RCC 7860 (cell line): ENCODE measurements at regions not wholly inside any gene's neighbourhood (a gene's known extent, or its start where the extent isn't known, plus 50 kb on each side); places are given as distances from the start of the nearest gene placed in this dataset.

ENCODE experiments used
- DNase-seq: peaks from one replicate; pipeline ENCODE4 v3.0.0-alpha.2; 2015; ENCODE audit warnings: low spot score
- FAIRE-seq: peaks from 2 replicates; lab custom pipeline; 2012; peaks lifted over from hg19 to GRCh38; lab: Jason Lieb, UNC

DNA sequence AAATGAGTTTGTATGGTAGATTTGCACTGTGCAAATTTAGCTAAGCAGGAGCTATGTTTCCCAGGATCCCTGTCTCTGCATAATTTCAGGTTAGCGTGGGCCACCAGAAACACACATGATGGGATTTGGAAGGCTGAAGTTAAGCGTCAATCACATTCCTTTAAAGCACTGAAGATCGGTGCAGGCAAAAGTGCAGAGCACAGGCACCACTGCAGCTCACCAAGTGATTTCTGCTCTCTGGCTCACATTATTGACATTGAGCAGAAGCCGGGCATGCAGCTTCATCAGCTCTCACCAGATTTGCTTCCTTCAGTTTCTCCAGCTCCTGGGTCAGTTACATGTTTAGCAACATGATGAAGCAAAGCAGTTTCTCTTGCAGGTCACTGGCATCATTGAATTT is 256.4 kb upstream of the TGFBR2 start:
- FAIRE-seq (no peak), DNase-seq (no peak)

DNA sequence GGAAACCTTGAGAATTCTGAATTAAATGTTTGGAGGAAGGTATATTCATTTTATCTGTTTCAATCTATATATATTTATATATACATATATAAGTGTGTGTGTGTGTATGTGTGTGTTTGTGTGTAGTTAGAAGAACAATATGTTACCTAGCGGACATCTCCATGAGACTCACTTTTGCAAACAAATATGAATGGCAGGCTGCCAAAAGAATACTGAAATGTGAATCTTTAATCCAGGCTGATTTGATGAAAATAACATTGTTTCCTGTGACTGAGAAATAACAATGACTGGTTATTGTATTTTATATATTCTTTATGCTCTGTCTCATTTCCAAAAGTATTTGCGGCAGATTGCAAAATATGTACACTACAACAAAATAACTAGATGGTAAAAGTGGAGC is 255.5 kb upstream of the TGFBR2 start:
- DNase-seq: no peak
- no peak for FAIRE-seq

- FAIRE-seq (no peak), DNase-seq (no peak)
Observed at GRCh38 chr3:30352410-30353318, 253.7 kb upstream of the TGFBR2 start.

DNA sequence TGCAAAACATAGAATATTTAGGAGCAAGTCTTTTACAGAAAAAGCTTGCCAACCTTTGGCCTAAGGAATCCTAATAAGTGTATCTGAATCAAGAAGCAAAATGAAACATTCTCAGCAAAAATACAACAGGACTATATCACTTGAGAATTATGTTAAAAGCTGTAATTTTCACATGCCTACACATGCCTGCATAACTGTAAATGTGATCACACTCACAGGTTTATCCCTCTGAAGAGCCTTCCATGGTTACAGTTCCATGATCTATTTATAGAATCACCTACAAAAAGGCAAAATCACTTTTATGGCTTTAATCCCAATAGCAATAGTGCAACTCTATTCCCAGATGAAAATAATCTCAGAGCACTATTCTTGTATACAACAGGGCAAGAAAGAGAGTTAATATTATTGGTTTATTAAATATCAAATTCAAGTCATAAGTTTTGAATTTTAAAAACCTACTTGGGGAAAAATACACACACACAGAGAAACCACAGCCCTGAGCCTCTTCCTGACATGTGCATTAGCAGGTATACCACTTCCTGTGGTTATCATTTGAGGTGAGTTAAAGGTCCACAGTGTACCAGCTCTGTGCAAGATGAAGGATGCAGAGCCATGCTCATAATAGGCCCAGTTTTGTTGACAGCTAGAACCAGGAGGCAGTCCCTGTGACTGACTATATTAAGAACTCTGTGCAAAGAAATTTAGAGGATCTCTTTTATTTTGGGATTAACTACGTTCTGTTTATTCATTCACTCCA is 252.5 kb upstream of the TGFBR2 start:
- DNase-seq (no peak), FAIRE-seq (peak; percentile 71)

GRCh38 chr3:30354513-30354912 is 251.9 kb upstream of the TGFBR2 start:
- no peak for FAIRE-seq
- DNase-seq: no peak

DNA sequence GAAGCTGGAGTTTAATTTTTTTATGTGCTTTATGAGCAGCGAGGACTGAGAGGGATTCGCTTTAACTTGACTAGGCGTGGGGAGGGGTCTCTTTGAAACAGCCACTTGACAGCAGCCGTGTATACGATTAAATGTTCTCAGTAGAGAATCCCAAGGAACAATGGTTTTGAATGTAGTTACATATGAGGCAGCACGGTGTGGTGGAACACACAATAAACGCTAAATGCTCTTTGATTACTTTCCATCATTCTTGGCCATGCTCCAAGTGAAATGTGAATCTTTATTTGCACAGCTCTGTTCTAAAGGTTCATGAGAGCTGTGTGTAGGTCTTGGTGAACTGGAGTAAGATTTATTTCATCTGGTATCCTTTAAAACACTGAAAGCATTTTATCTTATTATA is 251.4 kb upstream of the TGFBR2 start:
- DNase-seq: no peak
- no peak for FAIRE-seq

GRCh38 chr3:30355622-30356021 is 250.8 kb upstream of the TGFBR2 start:
- peak; percentile 84 for DNase-seq
- FAIRE-seq: peak; percentile 98

GRCh38 chr3:30356866-30357753 is 249.3 kb upstream of the TGFBR2 start:
- no peak for FAIRE-seq
- no peak for DNase-seq

- no peak for DNase-seq
- no peak for FAIRE-seq
Observed at GRCh38 chr3:30357897-30358296, 248.5 kb upstream of the TGFBR2 start.

GRCh38 chr3:30358871-30359270 is 247.5 kb upstream of the TGFBR2 start:
- DNase-seq: no peak

GRCh38 chr3:30368978-30369377 is 237.4 kb upstream of the TGFBR2 start:
- no peak for DNase-seq
- no peak for FAIRE-seq

More at GRCh38 chr3:30358871-30359270, 247.5 kb upstream of the TGFBR2 start:
- FAIRE-seq: no peak

DNA sequence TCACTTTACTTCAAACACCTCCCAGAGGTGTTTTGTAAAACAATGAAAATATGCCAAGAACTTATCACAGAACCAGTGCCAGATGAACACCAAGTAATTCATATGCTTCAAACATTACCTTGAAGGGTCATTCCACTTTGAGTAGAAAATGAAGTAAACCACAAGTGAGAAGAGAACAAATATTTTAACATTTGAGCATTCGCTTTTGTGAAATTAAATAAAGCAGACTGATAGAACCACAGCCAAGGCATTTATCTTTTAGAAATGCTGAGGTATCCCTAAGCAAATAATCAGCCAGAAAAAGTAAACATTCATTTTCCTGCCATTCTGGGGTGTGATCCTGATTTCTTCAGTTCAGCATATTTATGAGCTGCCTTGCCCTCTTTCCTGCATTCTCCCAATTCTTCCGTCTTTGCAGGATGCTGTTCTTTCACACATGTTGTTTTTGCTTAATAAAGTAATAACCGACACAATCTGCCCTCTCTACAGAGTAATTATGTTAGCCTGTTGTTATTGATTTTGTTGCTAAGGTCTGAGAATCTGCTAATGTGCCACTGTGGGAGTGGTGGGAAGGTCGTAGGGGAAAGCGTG is 235.6 kb upstream of the TGFBR2 start:
- DNase-seq (no peak), FAIRE-seq (no peak)

DNA sequence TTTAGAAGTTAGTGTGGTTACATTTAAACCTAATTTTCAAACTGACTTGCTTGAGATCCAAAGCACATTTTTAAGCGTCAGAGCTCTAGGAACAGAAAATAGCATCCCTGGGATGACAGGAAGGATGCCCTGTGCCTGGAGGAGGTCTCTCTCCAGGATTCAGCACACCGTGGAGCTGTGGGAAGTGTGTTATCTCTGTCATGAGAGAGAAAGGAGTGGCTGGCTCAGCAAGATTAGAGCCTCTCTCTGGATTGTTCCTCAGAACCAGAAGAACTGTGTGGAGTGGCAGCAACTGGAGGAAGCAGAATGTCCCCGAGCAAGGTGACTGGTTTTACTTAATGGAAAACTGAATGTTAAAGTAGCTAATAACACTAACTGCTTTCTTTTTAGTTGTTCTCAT is 233.6 kb upstream of the TGFBR2 start:
- DNase-seq: no peak
- no peak for FAIRE-seq

DNA sequence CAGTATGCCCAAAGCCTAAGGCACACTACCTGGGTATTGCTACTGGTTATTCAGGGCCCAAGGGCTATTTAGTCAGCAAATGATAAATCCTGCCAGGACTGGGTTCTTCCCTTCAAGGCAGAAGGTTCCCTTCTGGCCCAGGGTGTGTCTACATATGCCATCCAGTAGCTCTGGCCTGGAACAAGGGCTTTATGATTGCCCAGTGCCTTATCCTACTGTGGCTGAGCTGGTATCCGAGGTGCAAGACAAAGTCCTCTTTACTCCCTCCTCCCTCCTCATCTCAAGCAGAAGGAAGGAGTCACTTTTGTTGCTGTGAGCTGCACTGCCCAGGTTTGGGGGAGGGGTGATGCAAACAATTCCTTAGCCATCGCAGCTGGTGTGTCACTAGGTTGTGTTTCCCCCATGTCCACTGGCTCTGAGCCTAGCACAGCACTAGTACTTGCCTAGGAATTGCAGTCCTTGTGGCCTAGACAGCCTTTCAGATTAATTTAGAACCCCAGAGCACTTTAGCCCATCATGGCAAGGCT is 221.8 kb upstream of the TGFBR2 start:
- FAIRE-seq (no peak), DNase-seq (no peak)

DNA sequence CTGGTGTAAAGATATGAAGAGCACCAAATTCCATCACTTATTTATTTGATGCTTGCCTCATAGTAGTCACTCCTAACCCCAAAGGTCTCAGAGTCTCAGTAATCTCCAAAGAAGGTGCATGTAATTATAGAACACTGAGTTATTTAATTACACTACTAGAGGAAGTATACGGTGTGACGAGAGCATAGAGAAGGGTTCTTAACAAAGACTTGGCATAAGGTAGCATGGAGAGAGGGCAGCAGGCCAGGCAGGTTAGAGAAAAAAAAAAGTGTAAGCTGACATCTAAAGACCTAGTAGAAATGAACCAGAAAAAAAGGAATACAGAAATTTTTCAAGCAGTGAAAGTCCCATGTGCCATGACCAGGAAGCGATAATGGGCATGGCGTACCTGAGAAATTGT is 213.3 kb upstream of the TGFBR2 start:
- DNase-seq (no peak), FAIRE-seq (no peak)

DNA sequence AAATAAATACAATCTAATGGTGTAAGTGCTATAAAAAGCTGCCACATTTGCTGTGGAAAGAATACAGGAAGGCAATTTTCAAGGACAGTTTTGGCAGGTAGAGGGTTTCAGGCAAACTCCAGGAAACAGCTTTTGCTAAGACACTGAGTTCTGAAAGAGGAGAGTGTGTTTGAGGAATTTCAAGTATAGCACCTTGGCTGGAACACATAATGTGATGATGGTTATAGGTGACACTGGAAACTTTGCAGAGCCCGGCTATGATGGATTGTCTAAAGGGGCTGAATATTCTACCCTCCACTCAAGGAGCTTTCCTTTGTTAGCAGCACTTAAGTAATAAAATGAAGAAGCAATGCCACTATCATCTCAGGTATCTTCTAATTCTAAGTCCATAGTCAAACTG is 209.4 kb upstream of the TGFBR2 start:
- FAIRE-seq (no peak), DNase-seq (no peak)

DNA sequence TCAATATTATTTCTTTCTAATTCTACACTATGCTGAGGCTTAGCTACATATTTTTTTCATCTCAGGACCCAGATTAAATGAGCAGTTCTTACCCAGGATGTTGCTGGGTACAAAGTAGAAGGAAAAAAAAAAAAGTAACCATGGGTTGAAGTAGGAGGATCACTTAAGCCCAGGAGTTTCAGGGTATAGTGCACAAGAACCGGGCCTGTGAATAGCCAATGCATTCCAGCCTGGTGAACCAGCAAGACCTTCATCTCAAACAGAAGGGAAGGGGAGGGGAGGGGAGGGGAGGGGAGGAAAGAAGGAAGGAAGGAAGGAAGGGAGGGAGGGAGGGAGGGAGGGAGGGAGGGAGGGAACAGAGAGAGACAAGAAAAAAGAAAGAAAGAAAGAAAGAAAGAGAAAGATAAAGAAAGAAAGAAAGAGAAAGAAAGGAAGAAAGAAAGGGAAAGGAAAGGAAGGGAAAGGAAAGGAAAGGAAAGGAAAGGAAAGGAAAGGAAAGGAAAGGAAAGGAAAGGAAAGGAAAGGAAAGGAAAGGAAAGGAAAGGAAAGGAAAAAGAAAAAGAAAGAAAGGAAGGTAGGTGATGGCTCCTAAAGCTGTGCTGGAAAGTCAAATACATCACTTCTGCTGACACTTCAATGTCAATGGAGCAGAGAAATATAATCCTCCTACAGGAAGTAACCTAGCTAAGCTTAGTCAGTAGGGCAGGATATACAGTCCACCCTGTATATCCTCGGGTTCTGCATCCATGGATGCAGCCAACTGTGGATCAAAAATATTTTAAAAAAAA is 206.8 kb upstream of the TGFBR2 start:
- DNase-seq (no peak), FAIRE-seq (no peak)

GRCh38 chr3:30400926-30401325 is 205.5 kb upstream of the TGFBR2 start:
- DNase-seq (no peak), FAIRE-seq (no peak)

- DNase-seq (no peak), FAIRE-seq (no peak)
Observed at GRCh38 chr3:30401971-30402370, 204.4 kb upstream of the TGFBR2 start.

GRCh38 chr3:30407651-30408050 is 198.8 kb upstream of the TGFBR2 start:
- FAIRE-seq: no peak

More at GRCh38 chr3:30407651-30408050, 198.8 kb upstream of the TGFBR2 start:
- no peak for DNase-seq
